Right renal cortex interstitium (tissue), 3 donors: ENCODE measurements at regions not wholly inside any gene's neighbourhood (a gene's known extent, or its start where the extent isn't known, plus 50 kb on each side); places are given as distances from the start of the nearest gene placed in this dataset.
A peak's percentile ranks its signal among the peaks of the same experiment; 100 is the strongest.

ENCODE experiments used
- DNase-seq, 3 donors: peaks; one replicate each; pipeline ENCODE4 v3.0.0-alpha.2; 2013; ENCODE audit warnings: low read depth in 3 of 3, low spot score in 2 of 3

- no peak for DNase-seq
Measured at GRCh38 chr15:98504998-98505397, 143.3 kb upstream of the IGF1R start.

GRCh38 chr15:98505611-98506031 lies 142.7 kb upstream of the IGF1R start:
- DNase-seq: no peak

DNA sequence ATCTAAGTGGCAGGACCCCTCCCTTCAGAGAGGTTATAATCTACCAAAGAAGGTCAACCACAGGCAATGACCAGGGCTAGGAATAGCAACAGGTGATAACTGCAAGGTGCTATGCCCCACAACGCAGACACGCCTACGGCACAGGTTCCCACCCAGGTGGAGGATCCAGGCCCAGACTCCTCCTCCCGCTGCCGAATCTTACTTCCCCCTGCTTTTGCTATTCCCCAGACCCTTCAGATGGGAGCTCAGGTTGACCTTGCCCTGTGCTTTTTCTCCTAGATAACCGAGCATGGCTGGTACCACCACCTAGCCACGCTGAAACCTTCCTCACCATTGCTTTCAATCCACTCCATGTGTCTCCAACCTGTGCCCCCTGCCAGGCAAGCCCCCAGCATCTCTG lies 142.2 kb upstream of the IGF1R start:
- DNase-seq: no peak

DNA sequence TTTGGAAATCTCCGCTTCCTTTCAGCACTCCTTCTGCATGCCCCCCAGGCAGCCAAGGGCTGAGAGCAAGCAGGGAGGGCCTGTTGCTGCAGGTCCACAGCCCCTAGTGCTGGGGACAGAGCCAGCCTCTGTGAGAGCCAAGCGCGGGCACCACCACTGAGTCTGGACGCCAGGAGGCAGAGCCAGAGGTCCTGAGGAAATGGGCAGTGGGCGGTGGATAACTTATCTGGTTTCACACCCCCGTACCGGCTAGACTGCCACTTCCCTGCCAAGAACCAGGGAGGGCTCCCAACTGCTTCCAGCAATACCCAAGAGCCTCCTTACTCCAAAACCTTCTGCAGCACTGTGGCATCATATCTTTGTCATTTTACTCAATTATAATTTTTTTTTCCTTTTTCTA lies 141.6 kb upstream of the IGF1R start:
- DNase-seq: no peak

GRCh38 chr15:98513428-98513986 lies 134.8 kb upstream of the IGF1R start:
- DNase-seq: no peak

DNA sequence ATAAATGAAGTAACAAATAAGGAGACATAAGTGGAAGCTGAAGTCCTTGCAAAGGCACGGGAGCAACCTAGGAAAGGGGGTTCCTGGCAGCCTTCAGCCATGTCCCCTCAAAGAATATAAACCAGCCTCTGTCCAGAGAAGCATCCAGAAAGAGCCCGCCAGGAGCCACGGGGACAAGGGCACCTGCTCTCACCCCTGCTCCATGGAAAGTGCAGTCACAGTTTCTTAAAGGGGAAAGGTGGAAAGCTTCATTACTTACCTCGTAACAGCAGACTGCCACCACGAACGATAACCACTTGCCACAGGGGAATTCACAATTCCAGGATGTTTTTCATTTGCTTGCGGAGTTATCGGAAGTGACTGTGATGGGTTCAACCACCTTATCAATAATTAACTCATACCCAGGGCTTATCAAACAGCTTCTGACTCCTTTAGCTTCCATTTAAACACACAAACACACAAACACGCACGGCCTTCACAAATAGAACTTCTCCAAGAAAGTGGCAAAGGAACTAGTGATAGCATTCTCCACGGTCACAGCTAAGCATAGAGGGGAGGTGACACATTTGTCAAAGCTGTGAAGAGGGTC lies 134.2 kb upstream of the IGF1R start:
- DNase-seq: no peak

DNA sequence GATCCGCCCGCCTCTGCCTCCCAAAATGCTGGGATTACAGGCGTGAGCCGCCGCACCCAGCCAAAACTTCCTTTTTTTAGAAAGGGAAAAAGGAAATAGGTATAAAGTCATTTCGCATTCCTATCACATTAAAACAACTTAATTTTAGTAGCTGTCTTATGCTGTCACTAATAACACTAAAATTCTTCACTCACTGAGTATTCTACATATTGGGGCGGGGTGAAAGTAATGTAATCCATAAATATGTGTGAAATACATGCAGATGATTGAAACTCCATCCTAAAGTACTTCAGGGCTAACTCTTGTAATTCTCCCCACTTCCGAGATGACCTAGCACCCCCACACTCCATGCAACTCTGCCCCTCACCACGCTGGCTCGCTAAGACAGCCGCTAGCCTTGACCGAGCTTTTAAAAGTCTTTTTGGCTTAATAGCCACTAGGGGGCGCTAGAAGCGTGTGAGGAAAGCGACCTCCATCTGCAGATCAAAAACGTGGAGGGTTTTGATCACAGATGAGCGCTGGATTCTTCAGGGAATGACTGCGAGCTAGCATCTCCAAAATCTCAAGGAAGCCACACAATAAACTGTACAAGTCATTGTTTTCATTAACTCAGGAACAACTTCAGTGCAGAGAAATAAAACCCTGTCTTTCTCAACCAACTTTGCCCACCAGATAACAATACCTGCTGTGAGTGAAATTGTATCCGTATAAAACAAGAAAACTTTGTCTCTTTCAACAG lies 129.3 kb upstream of the IGF1R start:
- DNase-seq: peak; percentile 64 to 80 (median 69)

DNA sequence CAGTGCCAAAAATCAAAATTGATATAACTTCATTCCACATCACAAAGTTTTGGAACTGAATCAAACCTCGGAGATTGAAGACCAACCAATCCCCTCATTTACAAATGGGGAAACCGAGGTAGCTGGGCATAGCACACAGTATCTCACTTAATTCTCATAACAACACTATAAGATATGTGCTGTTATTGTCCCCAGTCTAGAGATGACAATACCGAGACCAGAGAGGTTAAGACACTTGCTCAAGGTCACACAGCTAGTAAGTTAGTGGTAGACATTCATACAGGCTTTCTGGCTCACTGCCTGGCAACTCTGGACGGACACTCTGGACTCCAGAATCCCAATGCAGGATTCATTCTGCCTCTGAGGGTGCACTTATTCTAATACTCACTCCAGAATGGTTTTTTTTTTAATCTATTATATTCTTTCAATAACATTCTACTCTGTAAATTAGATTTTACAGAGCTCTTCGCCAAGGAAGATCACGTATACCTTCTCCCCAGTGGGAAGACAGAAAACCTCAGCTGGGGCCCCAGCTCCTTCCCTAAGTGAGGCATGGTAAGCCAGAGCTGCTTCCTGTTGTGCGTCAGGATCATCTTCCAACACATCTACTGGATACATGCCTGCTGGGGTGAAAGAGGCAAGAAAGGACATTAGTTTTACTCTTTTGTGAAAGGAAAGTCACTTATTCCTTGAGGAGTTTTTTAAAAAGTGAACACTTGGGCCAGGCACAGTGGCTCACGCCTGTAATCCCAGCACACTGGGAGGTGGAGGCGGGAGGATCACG lies 128.4 kb upstream of the IGF1R start:
- no peak for DNase-seq

- no peak for DNase-seq
Measured at GRCh38 chr15:98522127-98522526, 126.2 kb upstream of the IGF1R start.

DNA sequence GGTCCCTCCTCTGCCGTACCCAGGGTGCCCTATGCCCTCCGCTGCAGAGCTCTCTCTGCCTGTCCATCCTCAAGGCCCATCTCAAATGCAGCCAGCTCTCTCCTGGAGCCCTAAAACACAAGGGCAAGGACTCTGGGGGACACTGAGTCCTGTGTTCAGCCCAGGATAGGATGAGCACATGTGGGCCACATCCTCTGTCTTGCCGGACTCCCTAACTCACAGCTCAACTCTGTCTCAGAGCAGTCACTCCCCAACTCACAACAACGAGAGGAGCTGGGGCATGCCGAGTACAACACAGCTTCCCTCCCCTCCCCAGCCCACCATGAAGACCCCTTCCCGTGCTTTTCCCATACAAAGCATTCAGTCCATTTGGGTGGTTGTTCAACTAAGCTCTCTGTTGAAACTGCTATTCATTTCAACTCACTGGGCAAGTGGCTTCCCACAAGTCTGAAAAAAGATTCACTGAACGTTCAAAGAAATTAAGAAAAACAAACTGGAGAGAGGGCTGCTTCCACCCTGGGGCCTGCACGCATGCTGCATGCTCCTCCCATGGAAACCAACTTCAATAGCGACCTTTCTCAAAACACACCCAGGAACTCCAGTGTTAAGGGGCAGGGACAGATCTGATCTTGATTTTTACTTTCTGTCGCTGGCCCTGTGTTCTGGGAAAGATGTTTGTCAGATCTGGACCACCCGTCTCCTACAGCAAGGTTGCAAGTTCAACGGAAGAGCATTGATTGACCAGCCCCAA lies 124.3 kb upstream of the IGF1R start:
- no peak for DNase-seq

- no peak for DNase-seq
Measured at GRCh38 chr15:98524838-98525660, 123.3 kb upstream of the IGF1R start.

- DNase-seq: peak in 2 of 3 donors; percentile 43 to 48
Measured at GRCh38 chr15:98525661-98526001, 122.7 kb upstream of the IGF1R start.

DNA sequence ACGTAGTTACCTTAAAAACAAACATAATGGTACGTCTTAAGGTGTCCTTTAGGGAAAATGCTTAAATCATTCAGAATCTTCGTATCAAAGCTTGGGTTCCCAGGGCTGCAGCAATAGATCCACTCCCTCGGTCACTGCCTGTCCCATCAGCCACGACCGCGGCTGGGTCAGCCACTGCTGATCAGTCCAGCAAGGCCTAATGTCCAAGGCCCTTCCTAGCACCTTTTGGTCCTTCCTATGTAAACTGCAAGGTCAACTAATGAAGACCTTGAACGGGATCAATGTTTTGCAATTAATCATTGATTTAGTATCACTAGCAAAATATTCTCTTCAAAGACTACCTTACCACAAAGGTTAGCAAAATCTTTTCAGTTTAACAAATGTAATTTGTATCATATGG lies 122.2 kb upstream of the IGF1R start:
- no peak for DNase-seq

DNA sequence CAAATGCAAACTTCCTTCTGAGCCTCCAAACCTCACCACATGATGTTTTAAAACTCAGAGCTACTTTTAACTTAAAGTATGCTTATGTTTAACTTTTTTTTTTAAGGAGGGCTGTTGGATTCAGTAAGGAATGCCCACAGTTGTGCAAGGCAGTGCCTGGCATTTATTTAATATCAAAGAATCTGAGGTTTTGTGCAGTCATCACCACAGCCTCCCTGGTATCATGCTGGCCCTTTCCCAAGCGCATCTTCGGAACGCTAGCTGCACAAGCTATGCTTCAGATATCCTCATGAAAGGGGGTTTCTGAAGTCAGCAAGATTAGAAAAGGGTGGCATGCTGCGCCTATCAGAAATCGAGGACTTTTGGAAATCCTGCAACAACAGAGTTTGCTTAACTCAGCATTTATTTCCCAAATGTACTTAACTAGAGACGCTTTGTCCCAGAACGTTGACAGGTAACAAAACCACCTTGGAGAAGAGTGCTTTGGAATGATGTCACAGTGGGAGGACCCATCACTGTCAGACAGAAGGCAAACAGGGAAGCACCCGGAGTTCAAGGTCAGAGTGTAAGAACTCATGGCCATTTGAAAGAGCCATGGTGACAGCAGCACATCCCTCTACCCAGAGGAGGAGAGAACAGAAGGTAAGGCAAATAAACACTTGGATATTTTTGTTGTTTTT lies 120.2 kb upstream of the IGF1R start:
- DNase-seq: no peak

GRCh38 chr15:98529205-98530145 lies 118.9 kb upstream of the IGF1R start:
- no peak for DNase-seq

DNA sequence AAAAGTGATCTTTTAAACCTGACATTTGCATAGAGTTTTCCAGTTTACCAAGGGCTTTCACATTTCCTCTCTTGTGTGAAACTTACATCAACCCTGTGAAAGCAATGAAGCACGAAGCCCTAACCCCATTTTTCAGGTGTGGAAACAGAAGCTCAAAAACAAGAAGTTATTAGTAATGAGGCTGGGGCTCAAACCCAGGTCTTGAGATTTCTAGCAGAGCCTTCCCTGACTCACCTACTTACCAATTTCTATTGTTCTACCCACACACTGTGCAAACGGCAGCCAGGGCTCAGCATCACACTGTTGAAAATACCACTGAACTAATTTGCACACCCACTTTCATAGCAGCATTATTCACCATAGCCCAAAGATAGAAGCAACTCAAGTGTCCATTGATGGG lies 117.8 kb upstream of the IGF1R start:
- DNase-seq: no peak

DNA sequence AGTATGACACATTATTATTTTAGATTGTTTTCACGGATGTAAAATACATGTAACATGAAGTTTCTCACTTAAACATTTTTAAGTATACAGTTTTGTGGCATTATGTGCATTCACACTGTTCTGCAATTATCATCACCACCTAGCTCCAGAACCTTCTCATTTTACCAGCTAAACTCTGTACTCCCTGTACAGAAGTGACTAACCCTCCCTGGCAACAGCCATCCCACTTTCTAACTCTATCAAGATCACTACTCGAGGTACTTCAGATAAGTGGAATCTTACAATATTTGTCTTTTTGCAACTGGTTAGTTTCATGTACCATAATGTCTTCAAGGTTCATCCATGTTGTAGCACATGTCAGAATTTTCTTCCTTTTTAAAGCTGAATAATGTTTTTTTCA lies 116.3 kb upstream of the IGF1R start:
- DNase-seq: no peak

- no peak for DNase-seq
Measured at GRCh38 chr15:98536976-98537375, 111.4 kb upstream of the IGF1R start.
